Fibroblast of lung (primary cell): ENCODE measurements at regions not wholly inside any gene's neighbourhood (a gene's known extent, or its start where the extent isn't known, plus 50 kb on each side); places are given as distances from the start of the nearest gene placed in this dataset.

ENCODE experiments used
- DNase-seq, 2 donors: peaks; one replicate each; pipeline versions ENCODE4 v3.0.0 to v3.0.0-alpha.2; 2010; ENCODE audit warnings: low read depth in 2 of 2
- H2AFZ ChIP-seq: 2 replicates; pipeline ENCODE4 v1.5.1; 2012; ENCODE audit warnings: low read length, control low read depth, inconsistent platforms
- H3K27ac ChIP-seq: 2 replicates; pipeline ENCODE4 v1.5.1; 2011; ENCODE audit warnings: low read length, control low read depth; ENCODE audit not compliant: insufficient read depth
- H3K27me3 ChIP-seq: 2 replicates; pipeline ENCODE4 v1.5.1; 2011; ENCODE audit warnings: mild to moderate bottlenecking, low read length; ENCODE audit not compliant: control insufficient read depth, insufficient read depth
- H3K36me3 ChIP-seq: 2 replicates; pipeline ENCODE4 v1.5.1; 2011; ENCODE audit warnings: low read length; ENCODE audit not compliant: control insufficient read depth, insufficient read depth
- H3K4me1 ChIP-seq: 2 replicates; pipeline ENCODE4 v1.5.1; 2011; ENCODE audit warnings: low read length; ENCODE audit not compliant: control insufficient read depth, insufficient read depth; ENCODE audit errors: extremely low read depth
- H3K4me2 ChIP-seq: 2 replicates; pipeline ENCODE4 v1.5.1; 2011; ENCODE audit warnings: low read length, control low read depth; ENCODE audit not compliant: insufficient read depth; ENCODE audit errors: extremely low read depth
- H3K4me3 ChIP-seq, 4 experiments: fragments of 200-600 bp in 1 of 4; sonication (generic) in 1 of 4; replicated peaks in 1 of 4; 2 replicates each; pipeline ENCODE4 v1.5.1; 2011 to 2016; ENCODE audit warnings: low read length in 4 of 4, low read depth in 3 of 4, mild to moderate bottlenecking in 3 of 4, control low read depth in 2 of 4, inconsistent platforms in 1 of 4, mixed read lengths in 1 of 4; ENCODE audit not compliant: insufficient read depth in 1 of 4; ENCODE audit errors: control extremely low read depth in 1 of 4
- H3K79me2 ChIP-seq: 2 replicates; pipeline ENCODE4 v1.5.1; 2012; ENCODE audit warnings: mild to moderate bottlenecking, low read length, inconsistent platforms; ENCODE audit not compliant: control insufficient read depth, insufficient read depth
- H3K9ac ChIP-seq: 2 replicates; pipeline ENCODE4 v1.5.1; 2011; ENCODE audit warnings: mild to moderate bottlenecking, low read length, control low read depth; ENCODE audit not compliant: insufficient read depth
- H3K9me3 ChIP-seq: 2 replicates; pipeline ENCODE4 v1.5.1; 2012; ENCODE audit warnings: low read depth, low read length; ENCODE audit not compliant: control insufficient read depth, insufficient read depth
- H4K20me1 ChIP-seq: 2 replicates; pipeline ENCODE4 v1.5.1; 2011; ENCODE audit warnings: low read length; ENCODE audit not compliant: control insufficient read depth, insufficient read depth; ENCODE audit errors: extremely low read depth
- CTCF ChIP-seq, 2 donors: IDR thresholded peaks in 1 of 2; conservative IDR thresholded peaks in 1 of 2; 1 replicate in 1 of 2; 2 replicates in 1 of 2; pipeline ENCODE4 v1.5.1; 2011 to 2012; ENCODE audit warnings: low read length in 2 of 2, control low read depth in 1 of 2, inconsistent platforms in 1 of 2, low read depth in 1 of 2, mild to moderate bottlenecking in 1 of 2
- EZH2 ChIP-seq: IDR thresholded peaks from 2 replicates; pipeline ENCODE4 v1.5.1; 2012; ENCODE audit warnings: low read length, control low read depth, mild to moderate bottlenecking; ENCODE audit errors: missing control alignments

GRCh38 chr4:79170077-79170476, 155.8 kb downstream of the NAA11 start:
- Histone ChIP-seq H3K9ac (no peak overlapping the region), H3K4me1 (no peaks in the 10 kb centered on the region), H4K20me1 (no peaks in the 10 kb centered on the region), H2AFZ (no peak overlapping the region), H3K27me3 (no peaks in the 10 kb centered on the region), H3K4me2 (no peak overlapping the region), H3K9me3 (no peaks in the 10 kb centered on the region), H3K27ac (no peak overlapping the region), H3K79me2 (no peaks in the 10 kb centered on the region), H3K36me3 (no peaks in the 10 kb centered on the region), H3K4me3 (no peak overlapping the region)
- DNase-seq, result no peak
- TF ChIP-seq EZH2 (no peak), CTCF (conservative IDR thresholded peaks at IDR 0.05 in 1 of 2, IDR thresholded peaks at IDR 0.05 in 1 of 2; ENCODE audit: low read depth in 1 of 2, low read length in 2 of 2) (no peak)

- Histone ChIP-seq H3K4me1 (no peaks in the 10 kb centered on the region), H3K9ac (no peak overlapping the region), H3K79me2 (no peaks in the 10 kb centered on the region), H2AFZ (no peak overlapping the region), H4K20me1 (no peaks in the 10 kb centered on the region), H3K9me3 (no peaks in the 10 kb centered on the region), H3K4me3 (no peak overlapping the region), H3K4me2 (no peak overlapping the region), H3K27me3 (no peaks in the 10 kb centered on the region), H3K36me3 (no peaks in the 10 kb centered on the region), H3K27ac (no peak overlapping the region)
- no peak for TF ChIP-seq CTCF (conservative IDR thresholded peaks at IDR 0.05 in 1 of 2, IDR thresholded peaks at IDR 0.05 in 1 of 2; ENCODE audit: low read depth in 1 of 2, low read length in 2 of 2)
- no peak for TF ChIP-seq EZH2
- no peak for DNase-seq
Measured at GRCh38 chr4:79164907-79165610, 160.8 kb downstream of the NAA11 start.

- no peak overlapping the region for H3K27ac ChIP-seq
- no peaks in the 10 kb centered on the region for H3K9me3 ChIP-seq
- DNase-seq, result no peak
- H3K9ac ChIP-seq, result no peak overlapping the region
- H4K20me1 ChIP-seq, result no peaks in the 10 kb centered on the region
- no peaks in the 10 kb centered on the region for H3K36me3 ChIP-seq
- no peak overlapping the region for H3K4me2 ChIP-seq
- H3K27me3 ChIP-seq, result no peaks in the 10 kb centered on the region
- H2AFZ ChIP-seq, result no peak overlapping the region
- no peaks in the 10 kb centered on the region for H3K79me2 ChIP-seq
- no peak overlapping the region for H3K4me3 ChIP-seq
- no peaks in the 10 kb centered on the region for H3K4me1 ChIP-seq
- TF ChIP-seq EZH2 (no peak), CTCF (conservative IDR thresholded peaks at IDR 0.05 in 1 of 2, IDR thresholded peaks at IDR 0.05 in 1 of 2; ENCODE audit: low read depth in 1 of 2, low read length in 2 of 2) (no peak)
Measured at GRCh38 chr4:79163981-79164490, 161.8 kb downstream of the NAA11 start.
